ENCODE measurements at regions not wholly inside any gene's neighbourhood (a gene's known extent, or its start where the extent isn't known, plus 50 kb on each side); places are given as distances from the start of the nearest gene placed in this dataset.
A peak's percentile ranks its signal among the peaks of the same experiment; 100 is the strongest.

GRCh38 chr9:107148216-107148615 lies 134.9 kb upstream of the RAD23B start:
- DNase-seq (ENCODE audit: low read depth, low spot score), result no peak
- CTCF ChIA-PET, result no interaction called here
- POLR2A ChIA-PET, result interaction anchor here (0.8 kb wide), 1 partner anchor 10 kb away, joined by 3 read pairs; no protein-coding TSS in a partner anchor
- TF ChIP-seq CTCF (IDR thresholded peaks at IDR 0.05; ENCODE audit: insufficient read depth, low read length, missing control alignments), result no peak
- H3K4me3 ChIP-seq (ENCODE audit: low read depth, low read length), result no peak overlapping the region

- no peak for TF ChIP-seq CTCF (IDR thresholded peaks at IDR 0.05; ENCODE audit: insufficient read depth, low read length, missing control alignments)
- ChIA-PET POLR2A (no interaction called here), CTCF (interaction anchor here (0.6 to 4.9 kb wide), 2 partner anchors 11 to 34 kb away, joined by 3 to 43 read pairs; no protein-coding TSS in a partner anchor)
- no peak for DNase-seq (ENCODE audit: low read depth, low spot score)
- no peak overlapping the region for H3K4me3 ChIP-seq (ENCODE audit: low read depth, low read length)
Observed at GRCh38 chr9:107149756-107150155, 133.3 kb upstream of the RAD23B start.

GRCh38 chr9:107153336-107153735 lies 129.7 kb upstream of the RAD23B start:
- no peak overlapping the region for H3K4me3 ChIP-seq (ENCODE audit: low read depth, low read length)
- TF ChIP-seq CTCF (IDR thresholded peaks at IDR 0.05; ENCODE audit: insufficient read depth, low read length, missing control alignments), result no peak
- POLR2A ChIA-PET, result no interaction called here
- CTCF ChIA-PET, result interaction anchor here (1.1 to 4.9 kb wide), 2 partner anchors 14 to 15 kb away, joined by 3 to 43 read pairs; no protein-coding TSS in a partner anchor
- DNase-seq (ENCODE audit: low read depth, low spot score), result no peak

GRCh38 chr9:107154291-107154690 lies 128.8 kb upstream of the RAD23B start:
- no peak for TF ChIP-seq CTCF (IDR thresholded peaks at IDR 0.05; ENCODE audit: insufficient read depth, low read length, missing control alignments)
- CTCF ChIA-PET, result interaction anchor here (1.1 to 1.7 kb wide), 4 partner anchors 15 to 1312 kb away, joined by 3 to 5 read pairs (median 4); no protein-coding TSS in a partner anchor
- DNase-seq (ENCODE audit: low read depth, low spot score), result no peak
- POLR2A ChIA-PET, result no interaction called here
- H3K4me3 ChIP-seq (ENCODE audit: low read depth, low read length), result no peak overlapping the region

GRCh38 chr9:107154766-107155165 lies 128.3 kb upstream of the RAD23B start:
- no peak for DNase-seq (ENCODE audit: low read depth, low spot score)
- no peak overlapping the region for H3K4me3 ChIP-seq (ENCODE audit: low read depth, low read length)
- CTCF ChIA-PET, result interaction anchor here (1.1 to 1.7 kb wide), 4 partner anchors 15 to 1313 kb away, joined by 3 to 5 read pairs (median 4); no protein-coding TSS in a partner anchor
- POLR2A ChIA-PET, result no interaction called here
- TF ChIP-seq CTCF (IDR thresholded peaks at IDR 0.05; ENCODE audit: insufficient read depth, low read length, missing control alignments), result no peak

- CTCF ChIA-PET, result interaction anchor here (1.7 to 3.7 kb wide), 2 partner anchors 14 to 17 kb away, joined by 5 to 17 read pairs; no protein-coding TSS in a partner anchor
- TF ChIP-seq CTCF (IDR thresholded peaks at IDR 0.05; ENCODE audit: insufficient read depth, low read length, missing control alignments), result peak; percentile 3
- H3K4me3 ChIP-seq (ENCODE audit: low read depth, low read length), result no peak overlapping the region
- POLR2A ChIA-PET, result no interaction called here
- DNase-seq (ENCODE audit: low read depth, low spot score), result no peak
Observed at GRCh38 chr9:107155244-107155817, 127.7 kb upstream of the RAD23B start.
